ENCODE measurements at regions not wholly inside any gene's neighbourhood (a gene's known extent, or its start where the extent isn't known, plus 50 kb on each side); places are given as distances from the start of the nearest gene placed in this dataset.

- Histone ChIP-seq H3K9ac (ENCODE audit: control insufficient read depth, insufficient read depth, low read length) (no peak overlapping the region), H3K4me2 (ENCODE audit: control insufficient read depth, insufficient read depth) (no peak overlapping the region), H3K27me3 (replicated peaks in 1 of 2; ENCODE audit: control insufficient read depth in 2 of 2, insufficient read depth in 2 of 2, low read length in 1 of 2) (no peaks in the 10 kb centered on the region; a peak in 1 of 4 replicates), H3K4me3 (no peak overlapping the region), H3K9me3 (replicated peaks; ENCODE audit: control insufficient read depth, insufficient read depth, low read length) (no peaks in the 10 kb centered on the region; the same call in 2 of the 3 replicates), H2AFZ (ENCODE audit: control insufficient read depth, low read depth, low read length) (no peak overlapping the region), H3K79me2 (ENCODE audit: control insufficient read depth, insufficient read depth, low read length) (no peaks in the 10 kb centered on the region), H3K27ac (ENCODE audit: control insufficient read depth, insufficient read depth) (no peak overlapping the region), H4K20me1 (ENCODE audit: control insufficient read depth, insufficient read depth) (no peaks in the 10 kb centered on the region), H3K4me1 (ENCODE audit: control insufficient read depth, insufficient read depth, low read length) (no peaks in the 10 kb centered on the region), H3K36me3 (ENCODE audit: control insufficient read depth in 2 of 2, insufficient read depth in 2 of 2, low read length in 1 of 2) (no peaks in the 10 kb centered on the region)
- CTCF ChIA-PET, result interaction anchor here (0.7 kb wide), 1 partner anchor 29 kb away, joined by 3 read pairs; no protein-coding TSS in a partner anchor
- in situ Hi-C loops (cut with MboI) (no loop called here), intact Hi-C loops (cut with micrococcal nuclease; ENCODE audit: unreplicated experiment) (no loop called here)
- ATAC-seq (no peak), FAIRE-seq (no peak), DNase-seq (ENCODE audit: low read depth, low spot score) (no peak)
- SMC1A ChIA-PET (ENCODE audit: uncharacterized antibody, unreplicated experiment), result interaction anchor here (0.6 kb wide), 1 partner anchor 1170 kb away, joined by 3 read pairs; no protein-coding TSS in a partner anchor
- no TSS peak for BruUV-seq (replicated peaks)
- POLR2A ChIA-PET, result interaction anchor here (0.6 kb wide), 1 partner anchor 607 kb away, joined by 4 read pairs; no protein-coding TSS in a partner anchor
- RAD21 ChIA-PET (ENCODE audit: unreplicated experiment), result no interaction called here
- TF ChIP-seq SMC3 (IDR thresholded peaks at IDR 0.05; ENCODE audit: borderline replicate concordance, low read length) (no peak), BCLAF1 (IDR thresholded peaks at IDR 0.05) (no peak), ZNF687 (IDR thresholded peaks at IDR 0.05) (no peak), NBN (IDR thresholded peaks at IDR 0.05) (no peak), IKZF1 (conservative IDR thresholded peaks at IDR 0.05) (no peak), SIX5 (IDR thresholded peaks at IDR 0.05; ENCODE audit: low read depth, low read length, severe bottlenecking) (no peak), SREBF1 (IDR thresholded peaks at IDR 0.05; ENCODE audit: low read length) (no peak), ELK1 (IDR thresholded peaks at IDR 0.05; ENCODE audit: low read depth, low read length) (no peak), NRF1 (conservative IDR thresholded peaks at IDR 0.05; ENCODE audit: low read depth, low read length) (no peak), RELA (IDR thresholded peaks at IDR 0.05; ENCODE audit: borderline replicate concordance, partially characterized antibody) (no peak), PBX3 (IDR thresholded peaks at IDR 0.05; ENCODE audit: insufficient replicate concordance, low read depth, low read length) (no peak), SPI1 (IDR thresholded peaks at IDR 0.05; ENCODE audit: borderline replicate concordance, insufficient read depth, low read depth, low read length) (no peak)
Observed at GRCh38 chr3:153756816-153757215, 364.4 kb upstream of the ARHGEF26 start.

Data from GM12878 (cell line).